Fibroblast of lung (primary cell): ENCODE measurements at regions not wholly inside any gene's neighbourhood (a gene's known extent, or its start where the extent isn't known, plus 50 kb on each side); places are given as distances from the start of the nearest gene placed in this dataset.

Experiments used
- DNase-seq, 2 donors: peaks; one replicate each; pipeline versions ENCODE4 v3.0.0 to v3.0.0-alpha.2; 2010; ENCODE audit warnings: low read depth in 2 of 2
- H2AFZ ChIP-seq: 2 replicates; pipeline ENCODE4 v1.5.1; 2012; ENCODE audit warnings: low read length, control low read depth, inconsistent platforms
- H3K27ac ChIP-seq: 2 replicates; pipeline ENCODE4 v1.5.1; 2011; ENCODE audit warnings: low read length, control low read depth; ENCODE audit not compliant: insufficient read depth
- H3K27me3 ChIP-seq: 2 replicates; pipeline ENCODE4 v1.5.1; 2011; ENCODE audit warnings: mild to moderate bottlenecking, low read length; ENCODE audit not compliant: control insufficient read depth, insufficient read depth
- H3K36me3 ChIP-seq: 2 replicates; pipeline ENCODE4 v1.5.1; 2011; ENCODE audit warnings: low read length; ENCODE audit not compliant: control insufficient read depth, insufficient read depth
- H3K4me1 ChIP-seq: 2 replicates; pipeline ENCODE4 v1.5.1; 2011; ENCODE audit warnings: low read length; ENCODE audit not compliant: control insufficient read depth, insufficient read depth; ENCODE audit errors: extremely low read depth
- H3K4me2 ChIP-seq: 2 replicates; pipeline ENCODE4 v1.5.1; 2011; ENCODE audit warnings: low read length, control low read depth; ENCODE audit not compliant: insufficient read depth; ENCODE audit errors: extremely low read depth
- H3K4me3 ChIP-seq, 4 experiments: fragments of 200-600 bp in 1 of 4; sonication (generic) in 1 of 4; replicated peaks in 1 of 4; 2 replicates each; pipeline ENCODE4 v1.5.1; 2011 to 2016; ENCODE audit warnings: low read length in 4 of 4, low read depth in 3 of 4, mild to moderate bottlenecking in 3 of 4, control low read depth in 2 of 4, inconsistent platforms in 1 of 4, mixed read lengths in 1 of 4; ENCODE audit not compliant: insufficient read depth in 1 of 4; ENCODE audit errors: control extremely low read depth in 1 of 4
- H3K79me2 ChIP-seq: 2 replicates; pipeline ENCODE4 v1.5.1; 2012; ENCODE audit warnings: mild to moderate bottlenecking, low read length, inconsistent platforms; ENCODE audit not compliant: control insufficient read depth, insufficient read depth
- H3K9ac ChIP-seq: 2 replicates; pipeline ENCODE4 v1.5.1; 2011; ENCODE audit warnings: mild to moderate bottlenecking, low read length, control low read depth; ENCODE audit not compliant: insufficient read depth
- H3K9me3 ChIP-seq: 2 replicates; pipeline ENCODE4 v1.5.1; 2012; ENCODE audit warnings: low read depth, low read length; ENCODE audit not compliant: control insufficient read depth, insufficient read depth
- H4K20me1 ChIP-seq: 2 replicates; pipeline ENCODE4 v1.5.1; 2011; ENCODE audit warnings: low read length; ENCODE audit not compliant: control insufficient read depth, insufficient read depth; ENCODE audit errors: extremely low read depth
- EZH2 ChIP-seq: IDR thresholded peaks from 2 replicates; pipeline ENCODE4 v1.5.1; 2012; ENCODE audit warnings: low read length, control low read depth, mild to moderate bottlenecking; ENCODE audit errors: missing control alignments
- TF ChIP-seq, protein P1 (sequence below), 2 donors: IDR thresholded peaks in 1 of 2; conservative IDR thresholded peaks in 1 of 2; 1 replicate in 1 of 2; 2 replicates in 1 of 2; pipeline ENCODE4 v1.5.1; 2011 to 2012; ENCODE audit warnings: low read length in 2 of 2, control low read depth in 1 of 2, inconsistent platforms in 1 of 2, low read depth in 1 of 2, mild to moderate bottlenecking in 1 of 2

DNA sequence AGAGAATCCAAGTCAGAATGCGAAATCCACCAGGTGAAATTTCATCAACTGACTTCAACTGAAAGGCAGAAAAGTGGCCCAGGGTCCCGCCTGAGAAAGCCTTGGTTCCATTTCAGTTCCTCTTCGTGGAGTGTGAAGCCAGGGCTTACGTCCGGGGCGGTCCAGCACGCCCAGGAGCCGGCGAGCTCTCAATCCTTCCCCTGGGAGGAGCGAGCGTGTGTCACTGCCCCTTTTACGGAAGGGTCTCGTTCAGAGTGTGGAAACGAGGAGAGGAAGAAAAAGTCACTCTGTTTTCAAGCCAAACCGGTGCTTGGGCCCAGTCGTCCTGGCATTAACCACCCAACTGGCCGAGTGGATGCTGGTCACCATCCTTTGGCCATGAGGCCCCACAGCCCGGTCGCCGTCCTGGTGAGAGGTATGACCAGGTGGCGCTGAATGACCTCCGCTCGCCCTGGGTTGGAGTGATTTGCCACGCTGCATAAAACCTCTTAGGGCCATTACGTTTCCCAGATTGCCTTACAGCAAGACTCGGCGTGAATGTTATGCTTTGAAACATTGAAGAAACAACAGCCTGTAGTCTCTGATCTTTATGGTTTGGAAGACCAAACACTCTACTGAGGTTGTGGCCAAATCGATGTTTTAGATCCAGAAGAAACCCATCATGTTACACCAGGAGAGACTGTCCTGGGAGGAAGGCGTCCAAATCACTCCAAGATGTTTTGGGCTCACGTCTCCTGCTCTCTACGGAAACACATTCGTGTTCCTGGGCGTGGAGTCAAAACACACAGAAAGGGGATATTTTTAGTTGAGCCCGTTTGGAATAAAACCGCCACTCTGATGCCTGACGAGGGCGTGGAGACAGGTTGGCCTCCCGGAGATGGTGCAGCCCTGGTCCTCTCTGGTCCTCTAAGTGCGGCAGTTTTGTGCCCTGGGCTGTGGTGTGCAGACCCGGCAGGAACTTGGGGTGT lies 93.6 kb upstream of the ACTRT2 start:
- H3K9ac ChIP-seq, result no peak overlapping the region
- no peak overlapping the region for H3K4me2 ChIP-seq
- H3K27me3 ChIP-seq, result no peaks in the 10 kb centered on the region
- no peaks in the 10 kb centered on the region for H3K79me2 ChIP-seq
- no peaks in the 10 kb centered on the region for H3K9me3 ChIP-seq
- no peaks in the 10 kb centered on the region for H3K36me3 ChIP-seq
- DNase-seq, result no peak
- no peaks in the 10 kb centered on the region for H3K4me1 ChIP-seq
- TF ChIP-seq, protein P1, sequence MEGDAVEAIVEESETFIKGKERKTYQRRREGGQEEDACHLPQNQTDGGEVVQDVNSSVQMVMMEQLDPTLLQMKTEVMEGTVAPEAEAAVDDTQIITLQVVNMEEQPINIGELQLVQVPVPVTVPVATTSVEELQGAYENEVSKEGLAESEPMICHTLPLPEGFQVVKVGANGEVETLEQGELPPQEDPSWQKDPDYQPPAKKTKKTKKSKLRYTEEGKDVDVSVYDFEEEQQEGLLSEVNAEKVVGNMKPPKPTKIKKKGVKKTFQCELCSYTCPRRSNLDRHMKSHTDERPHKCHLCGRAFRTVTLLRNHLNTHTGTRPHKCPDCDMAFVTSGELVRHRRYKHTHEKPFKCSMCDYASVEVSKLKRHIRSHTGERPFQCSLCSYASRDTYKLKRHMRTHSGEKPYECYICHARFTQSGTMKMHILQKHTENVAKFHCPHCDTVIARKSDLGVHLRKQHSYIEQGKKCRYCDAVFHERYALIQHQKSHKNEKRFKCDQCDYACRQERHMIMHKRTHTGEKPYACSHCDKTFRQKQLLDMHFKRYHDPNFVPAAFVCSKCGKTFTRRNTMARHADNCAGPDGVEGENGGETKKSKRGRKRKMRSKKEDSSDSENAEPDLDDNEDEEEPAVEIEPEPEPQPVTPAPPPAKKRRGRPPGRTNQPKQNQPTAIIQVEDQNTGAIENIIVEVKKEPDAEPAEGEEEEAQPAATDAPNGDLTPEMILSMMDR (conservative IDR thresholded peaks at IDR 0.05 in 1 of 2, IDR thresholded peaks at IDR 0.05 in 1 of 2; ENCODE audit: low read depth in 1 of 2, low read length in 2 of 2), result no peak
- no peak for TF ChIP-seq EZH2
- H4K20me1 ChIP-seq, result no peaks in the 10 kb centered on the region
- no peak overlapping the region for H3K4me3 ChIP-seq
- no peak overlapping the region for H2AFZ ChIP-seq
- no peak overlapping the region for H3K27ac ChIP-seq

GRCh38 chr1:2928366-2929325 lies 92.6 kb upstream of the ACTRT2 start:
- Histone ChIP-seq H3K9me3 (no peaks in the 10 kb centered on the region), H4K20me1 (no peaks in the 10 kb centered on the region), H3K27ac (no peak overlapping the region), H3K36me3 (no peaks in the 10 kb centered on the region), H3K9ac (no peak overlapping the region), H3K4me3 (no peak overlapping the region), H3K4me1 (no peaks in the 10 kb centered on the region), H3K27me3 (no peaks in the 10 kb centered on the region), H3K79me2 (no peaks in the 10 kb centered on the region), H2AFZ (no peak overlapping the region), H3K4me2 (no peak overlapping the region)
- DNase-seq, result no peak
- no peak for TF ChIP-seq EZH2

DNA sequence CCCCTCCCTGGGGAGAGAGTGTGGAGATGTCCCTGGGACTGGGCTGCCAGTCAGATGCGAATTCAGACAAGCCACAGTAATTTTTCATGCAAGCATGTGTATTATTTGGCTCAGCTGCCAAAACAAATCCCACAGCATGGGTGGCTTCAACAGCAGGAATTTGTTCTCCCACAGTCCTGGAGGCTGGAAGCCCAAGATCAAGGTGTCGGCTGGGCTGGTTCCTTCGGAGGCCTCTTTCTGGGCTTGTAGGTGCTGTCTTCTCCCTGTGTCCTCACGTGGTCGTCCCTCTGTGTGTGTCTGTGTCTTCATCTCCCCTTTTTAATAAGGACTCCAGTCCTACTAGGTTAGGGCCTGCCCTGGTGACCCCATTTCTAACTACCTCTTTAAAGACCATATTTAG lies 91.9 kb upstream of the ACTRT2 start:
- Histone ChIP-seq H3K36me3 (no peaks in the 10 kb centered on the region), H3K4me3 (no peak overlapping the region), H3K27ac (no peak overlapping the region), H3K79me2 (no peaks in the 10 kb centered on the region), H3K9ac (no peak overlapping the region), H3K4me2 (no peak overlapping the region), H3K27me3 (no peaks in the 10 kb centered on the region), H2AFZ (no peak overlapping the region), H3K9me3 (no peaks in the 10 kb centered on the region), H3K4me1 (no peaks in the 10 kb centered on the region), H4K20me1 (no peaks in the 10 kb centered on the region)
- TF ChIP-seq, protein P1 (conservative IDR thresholded peaks at IDR 0.05 in 1 of 2, IDR thresholded peaks at IDR 0.05 in 1 of 2; ENCODE audit: low read depth in 1 of 2, low read length in 2 of 2), result no peak
- no peak for TF ChIP-seq EZH2
- no peak for DNase-seq
